ENCODE measurements at regions not wholly inside any gene's neighbourhood (a gene's known extent, or its start where the extent isn't known, plus 50 kb on each side); places are given as distances from the start of the nearest gene placed in this dataset.

- TF ChIP-seq, protein P1, sequence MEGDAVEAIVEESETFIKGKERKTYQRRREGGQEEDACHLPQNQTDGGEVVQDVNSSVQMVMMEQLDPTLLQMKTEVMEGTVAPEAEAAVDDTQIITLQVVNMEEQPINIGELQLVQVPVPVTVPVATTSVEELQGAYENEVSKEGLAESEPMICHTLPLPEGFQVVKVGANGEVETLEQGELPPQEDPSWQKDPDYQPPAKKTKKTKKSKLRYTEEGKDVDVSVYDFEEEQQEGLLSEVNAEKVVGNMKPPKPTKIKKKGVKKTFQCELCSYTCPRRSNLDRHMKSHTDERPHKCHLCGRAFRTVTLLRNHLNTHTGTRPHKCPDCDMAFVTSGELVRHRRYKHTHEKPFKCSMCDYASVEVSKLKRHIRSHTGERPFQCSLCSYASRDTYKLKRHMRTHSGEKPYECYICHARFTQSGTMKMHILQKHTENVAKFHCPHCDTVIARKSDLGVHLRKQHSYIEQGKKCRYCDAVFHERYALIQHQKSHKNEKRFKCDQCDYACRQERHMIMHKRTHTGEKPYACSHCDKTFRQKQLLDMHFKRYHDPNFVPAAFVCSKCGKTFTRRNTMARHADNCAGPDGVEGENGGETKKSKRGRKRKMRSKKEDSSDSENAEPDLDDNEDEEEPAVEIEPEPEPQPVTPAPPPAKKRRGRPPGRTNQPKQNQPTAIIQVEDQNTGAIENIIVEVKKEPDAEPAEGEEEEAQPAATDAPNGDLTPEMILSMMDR (IDR thresholded peaks at IDR 0.05), result no peak
- TF ChIP-seq POLR2A (IDR thresholded peaks at IDR 0.05) (no peak), EP300 (IDR thresholded peaks at IDR 0.05) (no peak)
Measured at GRCh38 chr7:136480901-136481300, 387.6 kb upstream of the CHRM2 start.

Data from sigmoid colon (tissue), 4 donors.